Femur (tissue), 1 donor: ENCODE measurements at regions not wholly inside any gene's neighbourhood (a gene's known extent, or its start where the extent isn't known, plus 50 kb on each side); places are given as distances from the start of the nearest gene placed in this dataset.
"Not testable (repeated sequence)": the region's sequence is repeated elsewhere in the genome, so short reads cannot be mapped to it uniquely, and the experiment has no call there.

Experiments
- DNase-seq: peaks from one replicate; pipeline ENCODE4 v3.0.0-alpha.2; 2017

DNA sequence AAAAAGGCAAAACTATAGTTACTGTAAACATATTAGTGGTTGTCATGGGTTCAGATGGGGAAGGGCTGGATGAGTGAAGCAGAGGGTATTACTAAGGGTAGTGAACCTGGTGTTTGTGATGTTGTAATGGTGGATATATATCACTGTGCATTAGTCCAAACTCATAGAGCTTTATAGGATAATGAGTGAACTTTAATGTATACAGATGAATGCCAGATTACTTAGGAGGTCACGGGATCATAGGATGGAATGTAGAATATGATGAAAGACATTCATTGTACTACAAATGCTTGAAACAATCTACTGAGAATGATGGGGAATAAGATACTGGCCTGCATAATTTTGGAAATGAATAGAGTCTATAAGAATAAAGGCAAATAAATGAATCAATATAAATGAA lies 226.7 kb upstream of the ZNF804A start:
- no peak for DNase-seq

DNA sequence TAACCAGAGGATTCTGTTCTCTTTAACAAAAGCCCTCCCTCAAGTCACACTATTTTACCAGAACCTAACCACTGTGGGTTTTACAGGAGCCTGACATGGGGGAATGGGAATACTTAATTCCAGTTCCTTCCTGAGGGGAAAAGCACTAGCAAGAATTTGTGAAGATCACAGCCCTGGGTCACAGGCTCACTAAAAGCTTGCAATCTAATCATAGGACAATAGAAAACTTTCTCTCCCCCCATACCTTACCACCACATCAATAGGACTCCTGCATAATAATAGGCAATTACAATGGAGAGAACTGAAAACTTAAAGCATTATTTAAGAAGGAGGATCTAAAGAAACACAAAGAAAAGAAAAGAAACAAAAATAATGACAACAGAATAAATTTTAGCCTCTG lies 225.8 kb upstream of the ZNF804A start:
- DNase-seq = no peak

DNA sequence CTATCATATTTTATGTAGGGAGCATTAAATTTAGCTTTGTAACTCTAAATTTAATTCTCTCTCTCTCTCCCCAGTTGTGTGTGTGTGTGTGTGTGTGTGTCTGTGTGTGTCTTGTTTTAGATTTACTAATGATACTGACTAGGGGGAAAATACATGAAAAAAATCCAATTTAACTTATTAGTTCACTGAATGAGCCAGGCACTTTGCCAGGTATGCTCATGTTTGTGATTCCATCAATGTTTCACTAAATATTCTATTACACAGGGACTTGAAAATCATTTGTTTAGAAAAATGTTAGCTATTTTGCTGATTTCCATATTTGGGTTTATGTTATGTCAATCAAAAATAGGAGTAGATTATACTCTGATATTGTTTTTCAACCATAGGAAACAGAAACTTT lies 203.7 kb upstream of the ZNF804A start:
- no peak for DNase-seq

DNA sequence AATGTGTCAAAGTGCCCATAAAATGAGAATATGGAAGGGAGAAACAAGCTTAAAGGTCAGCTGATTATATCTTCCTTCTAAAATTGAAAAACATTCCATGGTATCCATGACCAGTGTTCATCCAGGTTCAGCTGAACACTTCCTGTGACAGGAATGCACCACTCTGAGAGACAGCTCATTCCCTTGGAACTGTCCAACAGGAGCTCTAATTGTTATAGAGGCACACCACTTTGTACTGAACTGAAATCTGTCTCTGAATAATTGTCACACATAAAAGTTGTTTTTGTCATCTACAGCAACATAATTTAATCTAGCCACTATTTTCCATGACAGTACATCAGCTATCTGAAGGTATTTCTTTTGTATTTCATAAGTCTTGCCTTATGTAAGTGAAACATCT lies 195.9 kb upstream of the ZNF804A start:
- no peak for DNase-seq

DNA sequence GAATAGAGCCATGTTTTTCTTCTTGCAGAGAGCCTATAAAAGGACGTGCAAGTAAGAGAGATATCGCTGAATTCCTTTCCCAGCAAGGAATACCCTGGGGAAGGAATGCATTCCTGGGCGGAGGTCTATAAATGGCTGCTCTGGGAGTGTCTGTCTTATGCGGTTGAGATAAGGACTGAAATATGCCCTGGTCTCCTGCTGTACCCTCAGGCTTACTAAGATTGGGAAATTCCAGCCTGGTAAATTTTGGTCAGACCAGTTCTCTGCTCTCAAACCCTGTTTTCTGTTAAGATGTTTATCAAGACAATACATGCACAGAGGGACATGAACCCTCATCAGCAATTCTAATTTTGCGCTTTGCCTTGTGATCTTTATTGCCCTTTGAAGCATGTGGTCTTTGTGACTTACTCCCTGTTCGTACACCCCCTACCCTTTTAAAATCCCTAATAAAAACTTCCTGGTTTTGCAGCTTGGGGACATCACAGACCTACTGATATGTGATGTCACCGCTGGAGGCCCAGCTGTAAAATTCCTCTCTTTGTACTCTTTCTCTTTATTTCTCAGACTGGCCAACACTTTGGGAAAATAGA lies 191.2 kb upstream of the ZNF804A start:
- DNase-seq = not testable (repeated sequence)

DNA sequence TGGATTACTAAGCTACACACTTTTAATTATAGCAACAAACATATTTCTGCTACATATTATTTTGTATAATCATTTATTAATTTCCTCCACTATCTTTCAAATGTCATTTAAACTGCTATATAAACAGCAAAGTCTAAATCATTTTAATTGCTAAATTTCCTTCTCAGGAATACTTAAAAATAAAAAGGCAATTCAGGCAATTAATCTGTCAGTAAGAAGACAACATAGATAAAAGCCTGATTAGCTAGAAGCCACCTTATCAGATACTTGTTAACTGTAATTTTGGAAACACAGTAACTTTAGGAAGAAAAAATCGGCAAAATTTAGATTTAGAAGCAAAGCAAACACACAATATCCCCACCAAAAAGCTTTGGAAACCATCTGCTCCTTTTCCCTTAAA lies 188.2 kb upstream of the ZNF804A start:
- DNase-seq = no peak

DNA sequence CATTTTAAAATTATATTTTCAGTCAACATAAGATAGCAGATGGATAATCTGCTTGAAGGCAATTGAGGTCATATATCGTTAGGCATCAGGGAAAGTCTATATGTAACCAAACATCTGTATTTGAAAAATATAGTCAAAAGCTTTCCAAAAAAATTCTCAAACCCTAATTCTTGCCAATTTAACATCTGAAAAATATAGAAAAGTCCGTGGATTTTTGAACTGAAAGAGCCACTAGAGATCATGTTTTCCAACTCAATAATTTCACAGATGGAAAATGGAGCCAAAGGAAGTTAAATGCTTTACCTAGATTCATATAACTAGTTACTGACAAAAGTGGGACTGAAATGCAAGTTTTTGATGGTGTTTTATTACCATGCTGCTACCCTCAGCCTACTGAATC lies 185.1 kb upstream of the ZNF804A start:
- no peak for DNase-seq

DNA sequence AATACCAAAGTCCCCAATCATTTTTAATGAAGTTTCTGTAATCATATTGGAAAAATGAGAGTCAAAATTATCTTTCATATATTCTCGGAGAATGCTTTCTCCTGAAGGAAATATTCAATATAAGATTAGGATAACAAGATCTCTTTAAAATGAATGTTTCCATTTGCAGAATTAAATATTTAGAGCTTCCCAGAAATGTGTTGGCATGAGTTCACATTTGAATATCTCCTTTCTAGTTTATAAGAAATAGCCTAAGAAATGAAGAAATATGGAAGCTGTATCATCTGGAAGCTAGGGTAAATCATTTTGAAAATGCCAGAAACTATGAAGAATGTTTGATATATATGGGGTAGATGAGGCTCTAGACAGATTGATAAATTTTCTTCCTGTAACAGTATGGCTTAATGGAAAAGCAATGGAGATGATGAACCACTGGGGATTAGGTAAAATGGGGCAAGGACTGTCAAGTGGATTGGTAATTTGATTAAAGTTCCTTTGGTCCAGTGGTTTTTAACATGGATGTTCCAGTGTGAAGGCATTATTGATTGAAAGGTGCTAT lies 184.6 kb upstream of the ZNF804A start:
- DNase-seq = no peak

DNA sequence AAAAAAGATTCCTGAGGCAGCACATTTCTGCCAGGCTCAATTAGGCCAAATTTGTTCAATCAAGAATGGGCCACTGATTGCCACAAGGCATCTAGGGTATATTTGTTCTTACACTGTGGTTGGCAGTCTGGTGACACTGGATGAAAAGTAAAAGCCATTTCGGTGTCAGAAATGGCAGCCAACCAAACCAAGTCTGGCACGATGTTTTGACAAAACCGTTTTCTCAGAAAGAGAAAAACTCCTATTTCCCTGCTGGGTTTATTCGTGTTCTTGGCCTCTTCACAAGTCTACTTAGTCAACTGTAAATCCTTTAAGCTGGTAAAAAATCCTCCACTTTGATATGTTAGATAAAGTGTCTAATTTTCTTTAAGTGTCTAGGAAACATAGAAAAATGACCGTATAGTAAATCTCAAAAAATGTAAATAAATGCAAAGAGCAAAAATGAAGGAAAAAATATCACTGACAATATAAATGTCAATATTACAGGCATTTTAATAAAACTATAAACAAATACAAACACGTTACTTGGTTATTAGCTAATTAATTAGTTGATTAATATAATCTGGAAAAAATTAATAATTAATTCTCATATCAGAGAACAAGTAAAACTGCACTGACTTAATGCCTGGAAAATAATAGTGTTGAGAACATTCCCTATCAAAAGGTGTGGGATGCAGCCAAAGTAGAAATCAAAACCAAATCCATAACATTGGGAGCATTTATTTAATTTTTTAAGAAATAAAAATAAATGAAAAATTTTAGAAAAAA lies 182.0 kb upstream of the ZNF804A start:
- no peak for DNase-seq

DNA sequence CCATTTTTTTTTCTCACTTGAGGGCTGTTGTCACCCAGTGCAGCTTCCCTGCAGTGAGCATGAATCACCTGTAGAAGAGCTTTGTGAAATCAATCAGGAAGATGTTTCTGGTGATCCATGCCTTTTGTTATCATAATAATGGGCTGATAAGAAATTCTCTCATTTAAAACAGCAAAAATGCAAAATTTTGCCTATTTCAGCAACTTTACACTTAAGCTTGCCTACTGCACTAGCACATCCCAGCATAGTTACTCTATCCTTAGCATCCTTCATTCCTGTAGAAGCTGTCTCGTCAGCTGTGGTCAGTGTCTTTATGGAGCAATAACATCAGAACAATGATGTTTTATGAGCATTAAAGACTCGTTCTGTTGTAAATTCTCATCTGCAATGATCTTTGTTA lies 178.6 kb upstream of the ZNF804A start:
- no peak for DNase-seq

DNA sequence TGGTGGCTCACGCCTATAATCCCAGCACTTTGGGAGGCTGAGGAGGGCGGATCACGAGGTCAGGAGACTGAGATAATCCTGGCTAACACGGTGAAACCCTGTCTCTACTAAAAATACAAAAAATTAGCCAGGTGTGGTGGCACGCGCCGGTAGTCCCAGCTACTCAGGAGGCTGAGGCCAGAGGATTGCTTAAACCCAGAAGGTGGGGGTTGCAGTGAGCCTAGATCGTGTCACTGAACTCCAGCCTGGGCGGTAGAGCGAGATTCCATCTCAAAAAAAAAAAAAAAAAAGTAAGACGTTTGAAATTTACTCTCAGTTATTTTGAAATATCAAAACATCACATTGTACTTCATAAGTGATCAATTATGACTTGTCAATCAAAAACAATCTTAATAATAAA lies 176.9 kb upstream of the ZNF804A start:
- DNase-seq = not testable (repeated sequence)

DNA sequence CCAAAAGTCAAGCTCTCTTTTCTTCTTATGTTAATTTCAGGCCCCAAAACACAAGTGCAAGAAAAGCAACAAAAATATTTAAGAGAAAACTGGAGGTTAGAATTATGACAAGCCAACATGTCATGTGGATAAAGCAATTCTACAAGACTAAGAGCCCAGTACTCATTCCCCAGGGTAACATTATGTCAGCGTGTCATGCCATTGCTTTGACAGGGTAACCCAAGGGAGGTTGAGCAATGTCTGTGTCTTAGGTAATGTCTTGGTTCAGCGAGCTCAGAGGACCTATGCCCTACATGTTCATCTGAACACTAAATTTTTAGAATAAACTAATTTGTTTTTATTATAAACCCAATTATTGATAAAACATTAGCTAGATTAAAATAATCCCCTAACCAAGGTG lies 173.2 kb upstream of the ZNF804A start:
- no peak for DNase-seq

DNA sequence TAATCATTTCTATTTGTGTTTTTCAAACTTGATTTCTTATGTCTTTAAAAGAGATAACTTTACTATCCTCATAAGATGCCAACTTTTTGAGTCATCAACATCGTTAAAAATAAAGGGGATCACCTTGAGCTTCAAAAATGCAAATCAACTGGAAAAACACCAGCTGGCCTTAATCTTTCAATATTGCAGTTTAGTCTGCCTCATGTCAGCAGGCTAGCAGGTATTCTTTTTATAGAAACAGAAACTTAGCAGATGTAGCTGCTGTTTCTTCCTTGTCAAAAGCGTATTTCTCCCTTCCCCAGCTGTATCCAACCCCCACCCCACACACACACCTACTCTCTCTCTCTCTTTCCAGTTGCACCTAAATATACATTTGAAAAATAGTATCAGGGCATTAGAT lies 154.1 kb upstream of the ZNF804A start:
- DNase-seq = no peak

DNA sequence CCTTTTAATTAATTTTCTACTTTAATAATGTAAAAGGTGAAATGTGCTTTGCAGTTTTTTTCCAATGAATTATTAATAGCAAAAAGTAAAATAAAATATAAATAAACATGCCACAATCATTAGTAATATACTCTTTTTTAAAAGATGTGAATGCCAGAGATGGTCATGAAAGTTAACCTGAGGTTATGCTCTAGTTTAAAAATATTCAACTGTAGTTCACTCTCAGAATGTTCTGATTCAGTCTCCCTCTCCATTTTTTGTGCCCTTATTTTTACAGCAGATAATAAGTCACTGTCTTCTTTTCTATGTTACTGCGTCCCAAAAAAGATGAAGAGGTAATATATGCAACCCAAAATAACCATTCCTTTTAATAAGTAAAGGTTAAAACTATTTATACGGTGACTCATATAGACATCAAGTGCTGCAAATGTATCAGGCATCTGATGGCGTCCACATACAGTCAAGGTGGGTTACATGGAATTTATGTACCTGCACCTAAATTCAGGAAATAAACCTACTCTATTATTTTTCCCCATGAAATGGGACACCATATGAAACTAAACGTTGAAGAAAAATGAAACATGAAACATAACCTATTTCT lies 153.6 kb upstream of the ZNF804A start:
- DNase-seq = no peak

DNA sequence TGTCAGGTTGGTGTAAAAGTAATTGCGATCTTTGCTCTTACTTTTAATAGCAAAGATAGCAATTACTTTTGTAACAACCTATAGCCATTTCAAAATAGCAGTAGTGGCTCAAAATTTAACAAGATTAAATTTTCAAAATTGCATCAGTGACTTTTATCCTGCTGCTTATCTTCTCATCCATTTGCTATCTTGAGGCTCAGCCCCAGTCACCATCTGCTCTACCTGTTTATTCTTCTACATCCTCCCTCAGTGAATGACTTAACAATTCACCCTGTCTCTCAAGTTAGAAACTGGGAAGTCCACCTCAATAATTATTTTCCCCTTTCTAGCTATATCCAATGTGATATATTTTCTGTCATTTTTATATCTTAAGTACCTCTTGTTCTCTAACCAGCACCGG lies 148.6 kb upstream of the ZNF804A start:
- DNase-seq = no peak

DNA sequence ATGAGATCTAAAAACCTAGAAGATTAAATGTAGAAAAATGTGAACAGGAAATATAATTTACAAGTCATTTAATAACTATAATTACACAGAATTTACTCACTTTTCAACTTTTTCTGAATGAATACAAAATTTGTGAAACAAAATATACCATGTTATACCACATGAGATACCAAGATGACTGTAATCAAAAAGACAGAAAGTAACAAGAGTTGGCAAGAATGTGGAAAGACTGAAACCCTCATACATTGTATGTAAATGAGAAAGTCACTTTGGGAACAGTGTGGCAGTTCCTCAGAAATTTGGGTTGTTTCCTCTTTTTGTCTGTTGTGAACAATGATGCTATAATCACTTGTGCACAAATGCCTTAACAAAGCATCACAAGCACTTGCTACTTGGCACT lies 145.4 kb upstream of the ZNF804A start:
- no peak for DNase-seq

DNA sequence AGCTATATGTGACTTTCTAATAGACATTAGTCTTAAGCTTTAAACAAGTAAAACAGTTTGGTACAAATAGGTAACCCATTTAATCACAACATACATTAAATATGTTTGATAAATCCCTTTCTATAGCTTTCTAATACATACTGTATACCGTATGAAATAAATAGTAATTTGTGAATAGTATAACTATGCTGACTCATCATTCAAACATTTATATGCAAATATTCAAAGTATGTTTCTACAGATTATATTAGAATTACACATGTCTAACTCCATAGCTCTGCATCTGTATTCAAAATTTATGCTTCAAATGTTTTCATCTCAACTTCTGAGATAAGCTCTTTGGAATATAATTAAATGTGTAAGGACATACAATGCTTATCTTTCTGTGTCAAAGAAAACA lies 142.7 kb upstream of the ZNF804A start:
- no peak for DNase-seq

DNA sequence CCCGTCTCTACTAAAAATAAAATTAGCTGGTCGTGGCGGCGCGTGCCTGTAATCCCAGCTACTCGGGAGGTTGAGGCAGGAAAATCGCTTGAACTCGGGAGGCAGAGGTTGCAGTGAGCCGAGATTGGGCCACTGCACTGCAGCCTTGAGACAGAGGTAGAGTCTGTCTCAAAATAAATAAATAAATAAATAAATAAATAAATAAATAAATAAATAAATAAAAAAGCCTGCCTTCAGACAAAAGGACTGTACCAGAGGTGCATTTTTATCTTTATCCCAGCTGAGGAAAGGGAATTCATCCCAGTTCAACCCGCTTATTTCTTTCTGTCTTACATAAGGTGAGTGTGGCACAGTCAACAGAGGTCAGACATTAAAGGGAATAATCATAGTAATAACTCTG lies 141.6 kb upstream of the ZNF804A start:
- DNase-seq = not testable (repeated sequence)

DNA sequence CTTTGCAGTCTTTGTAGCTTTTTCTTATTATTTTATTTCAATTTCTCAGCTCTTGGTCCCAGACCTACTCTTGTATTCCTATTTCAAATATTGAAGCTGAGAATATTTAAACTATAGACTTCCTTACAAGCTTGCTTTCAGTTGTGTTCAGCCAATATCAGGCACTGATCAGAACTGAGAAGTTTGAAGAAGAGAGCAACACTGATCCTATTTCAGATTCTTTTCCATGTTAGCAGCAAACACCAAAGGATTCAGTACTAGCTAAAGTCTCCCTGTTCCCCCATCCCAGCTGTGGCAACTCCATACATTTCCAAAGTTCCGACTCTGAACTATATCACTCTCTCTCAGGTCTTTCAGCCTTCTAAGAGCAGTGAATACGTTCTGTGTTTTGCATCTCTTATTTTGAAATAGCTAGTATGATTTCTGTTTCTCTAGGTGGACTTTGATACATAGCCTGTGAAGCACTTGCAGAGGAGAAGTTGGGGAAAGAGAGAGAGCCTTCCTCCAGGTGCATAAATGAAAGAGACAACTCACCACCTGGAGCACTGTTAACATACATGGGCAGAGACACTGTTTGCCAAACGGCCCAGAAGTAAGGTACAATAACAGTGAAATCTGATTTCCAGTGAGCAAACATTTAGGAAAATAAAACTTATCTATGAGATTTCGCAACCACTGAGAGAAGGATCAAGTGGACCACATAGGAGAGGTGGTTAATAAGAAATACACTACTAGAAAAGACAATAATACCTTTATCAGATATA lies 135.0 kb upstream of the ZNF804A start:
- DNase-seq = no peak

DNA sequence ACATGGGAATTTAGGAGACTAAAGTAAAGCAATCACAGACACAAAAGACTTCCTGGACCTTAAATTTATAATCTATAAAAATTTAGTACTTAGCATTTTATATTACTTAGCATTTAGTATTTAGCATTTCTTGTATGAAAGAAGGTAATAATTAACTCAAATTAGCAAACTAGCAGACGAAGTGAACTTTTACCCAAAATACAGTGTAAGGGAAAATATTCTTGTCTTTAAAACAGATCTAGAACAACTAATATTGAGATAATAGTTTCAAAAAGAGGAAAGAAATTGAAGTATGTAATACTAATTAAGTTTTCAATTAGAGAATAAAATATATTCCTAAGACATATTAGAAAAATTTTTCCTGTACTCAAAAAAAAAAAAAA lies 134.5 kb upstream of the ZNF804A start:
- no peak for DNase-seq

DNA sequence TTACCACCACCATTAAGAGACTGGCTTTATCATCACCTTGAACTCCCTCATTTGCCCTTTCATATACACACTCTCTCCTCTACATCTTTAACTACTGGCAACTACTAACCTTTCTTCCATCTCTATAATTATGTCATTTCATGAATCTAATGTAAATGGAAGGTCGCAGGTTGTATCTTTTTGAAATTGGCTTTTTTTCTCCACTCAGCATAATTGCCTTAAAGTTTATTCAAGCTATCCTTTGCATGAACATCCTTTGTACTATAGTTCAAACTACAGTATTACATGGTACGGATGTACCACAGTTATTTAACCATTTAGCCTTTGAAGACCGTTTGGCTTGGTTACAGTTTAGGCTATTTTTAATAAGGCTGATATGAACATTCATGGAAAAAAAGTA lies 129.5 kb upstream of the ZNF804A start:
- no peak for DNase-seq

DNA sequence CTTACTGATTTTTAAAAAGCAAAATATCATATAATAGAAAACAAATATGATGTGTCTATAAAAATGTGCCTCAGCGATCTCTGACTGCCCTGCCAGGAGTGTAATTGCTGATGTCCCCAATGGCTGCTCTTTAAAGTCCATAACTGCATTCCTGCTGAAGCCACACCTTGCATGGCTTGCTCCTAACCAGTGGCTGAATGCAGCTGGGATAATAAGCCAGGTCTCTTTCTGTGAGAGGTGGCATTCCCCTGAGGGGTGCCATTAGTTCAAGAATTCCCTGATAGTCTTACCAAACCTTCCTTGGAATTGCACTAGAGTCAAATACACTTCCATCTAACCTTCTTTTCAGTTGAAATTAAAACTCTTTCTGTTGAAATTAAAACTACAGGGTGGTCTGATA lies 125.8 kb upstream of the ZNF804A start:
- no peak for DNase-seq

DNA sequence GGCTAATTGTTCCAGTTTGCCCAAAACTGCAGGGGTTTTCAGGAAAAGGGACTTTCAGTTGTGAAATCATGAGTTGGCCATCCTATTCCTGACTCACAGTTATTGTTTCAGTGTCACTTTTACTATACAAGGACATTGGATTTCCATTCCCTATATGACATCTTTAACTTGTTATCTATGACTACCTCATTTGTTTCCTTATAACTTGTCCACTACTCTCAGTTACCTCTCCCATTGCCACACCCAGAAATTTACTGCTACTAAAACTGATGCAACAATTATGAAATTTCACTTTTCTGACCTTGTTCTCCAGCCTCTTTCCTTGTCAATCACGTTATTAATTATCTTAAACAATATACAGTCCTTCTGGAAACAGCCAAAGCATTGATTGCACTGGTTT lies 116.5 kb upstream of the ZNF804A start:
- DNase-seq = no peak

DNA sequence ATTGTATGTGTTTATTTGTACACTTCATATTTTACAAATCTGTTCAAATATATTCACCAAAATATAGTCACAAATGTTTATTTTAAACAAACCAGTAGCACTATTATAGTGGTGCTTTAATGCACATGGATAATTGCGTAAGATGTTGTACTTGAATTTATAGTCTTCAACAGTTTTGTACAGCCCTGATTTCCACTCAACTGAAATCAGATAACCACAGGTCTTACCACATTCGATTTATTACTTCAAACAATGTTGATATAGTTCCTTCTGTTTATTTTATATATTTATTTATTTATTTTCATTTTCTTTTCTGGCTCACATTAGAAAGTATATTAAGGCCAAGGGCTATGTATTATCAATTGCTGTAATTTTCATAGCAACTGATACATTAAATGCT lies 99.4 kb upstream of the ZNF804A start:
- DNase-seq = no peak
